Activated CD4-positive, alpha-beta T cell treated with anti-CD3 and anti-CD28 coated beads, Interleukin-2, amount 10 ng/mL, durations not matched to agents 24 days and 14 days (primary cell): ENCODE measurements at regions not wholly inside any gene's neighbourhood (a gene's known extent, or its start where the extent isn't known, plus 50 kb on each side); places are given as distances from the start of the nearest gene placed in this dataset.
"Not testable (repeated sequence)": the region's sequence is repeated elsewhere in the genome, so short reads cannot be mapped to it uniquely, and the experiment has no call there.

Experiments
- DNase-seq: peaks from one replicate; pipeline ENCODE4 v3.0.0; 2022
- H3K27ac Mint-ChIP-seq: one replicate; pipeline ENCODE4 v1.8.0; 2022; ENCODE audit warnings: mild to moderate bottlenecking, mixed read lengths
- H3K27me3 Mint-ChIP-seq: one replicate; pipeline ENCODE4 v1.8.0; 2022; ENCODE audit warnings: mixed read lengths
- H3K36me3 Mint-ChIP-seq: one replicate; pipeline ENCODE4 v1.8.0; 2022; ENCODE audit warnings: low read depth, mild to moderate bottlenecking, mixed read lengths
- H3K4me1 Mint-ChIP-seq: one replicate; pipeline ENCODE4 v1.8.0; 2021; ENCODE audit warnings: mixed read lengths
- H3K4me3 Mint-ChIP-seq: one replicate; pipeline ENCODE4 v1.8.0; 2022; ENCODE audit warnings: mild to moderate bottlenecking, moderate library complexity, mixed read lengths
- H3K9me3 Mint-ChIP-seq: one replicate; pipeline ENCODE4 v1.8.0; 2021; ENCODE audit warnings: mixed read lengths
- intact Hi-C: fragments of 100-400 bp; cut with micrococcal nuclease; formaldehyde crosslinking; loops from one replicate; pipeline ENCODE4 v1.15.1; 2023

DNA sequence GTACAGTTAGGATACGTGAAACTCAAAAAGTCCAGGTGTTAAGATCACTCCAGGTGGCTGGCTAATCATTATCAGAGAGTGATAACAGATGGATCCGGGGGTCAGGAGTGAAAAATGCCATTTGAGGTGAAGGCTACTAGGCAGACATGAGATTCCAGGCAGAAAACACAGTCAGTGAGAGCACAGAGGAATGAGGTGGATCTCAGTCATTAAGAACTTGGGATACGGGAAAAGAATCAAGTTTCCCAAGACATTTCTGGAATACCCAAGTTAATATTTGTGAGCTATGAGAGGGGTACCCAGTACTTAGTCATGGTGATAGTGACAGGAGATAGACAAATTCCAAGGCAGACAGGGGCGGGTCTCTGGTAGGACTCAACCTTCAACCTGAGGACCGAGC lies 94.6 kb upstream of the ALG10B start:
- no peaks in the 10 kb centered on the region for H3K36me3 Mint-ChIP-seq
- no peak for DNase-seq
- H3K4me1 Mint-ChIP-seq: no peaks in the 10 kb centered on the region
- no peak overlapping the region for H3K4me3 Mint-ChIP-seq
- intact Hi-C loops: no loop called here
- H3K9me3 Mint-ChIP-seq: no peaks in the 10 kb centered on the region
- H3K27me3 Mint-ChIP-seq: no peaks in the 10 kb centered on the region
- H3K27ac Mint-ChIP-seq: no peak overlapping the region

DNA sequence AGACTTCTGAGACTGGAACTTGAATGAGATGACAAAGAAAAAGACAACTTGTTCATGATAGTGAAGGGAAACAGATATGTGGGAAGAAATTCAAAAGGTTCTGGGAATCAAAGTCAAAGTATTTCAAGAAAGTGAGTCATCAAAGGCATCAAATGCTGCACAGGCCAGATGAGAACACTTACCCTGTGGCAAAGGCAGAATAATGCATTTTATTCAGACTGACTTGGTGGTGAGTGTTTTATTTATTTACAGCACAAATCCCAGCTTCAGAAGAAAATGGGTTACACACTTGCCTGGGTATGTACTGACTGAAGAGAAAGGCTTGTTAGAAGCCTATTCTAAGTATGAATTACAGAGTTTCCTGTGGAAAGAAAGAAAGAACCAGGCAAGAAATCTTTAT lies 78.2 kb upstream of the ALG10B start:
- H3K27me3 Mint-ChIP-seq, H3K9me3 Mint-ChIP-seq, DNase-seq: not testable (repeated sequence)

DNA sequence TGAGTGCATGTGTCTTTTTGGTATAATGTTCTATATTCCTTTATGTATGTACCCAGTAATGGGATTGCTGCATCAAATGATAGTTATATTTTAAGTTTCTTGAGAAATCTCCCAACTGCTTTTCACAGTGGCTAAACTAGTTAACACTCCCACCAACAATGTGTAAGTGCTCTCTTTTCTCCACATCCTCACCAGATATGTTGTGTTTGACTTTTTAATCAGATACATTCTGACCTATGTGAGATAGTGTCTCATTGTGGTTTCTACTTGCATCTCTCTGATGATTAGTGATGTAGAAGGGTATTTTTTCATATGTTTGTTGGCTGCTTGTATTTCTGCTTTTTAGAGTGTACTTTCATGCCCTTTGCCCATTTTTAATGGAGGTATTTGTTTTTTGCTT lies 62.8 kb upstream of the ALG10B start:
- intact Hi-C loops: no loop called here
- Mint-ChIP-seq H3K36me3 (no peaks in the 10 kb centered on the region), H3K4me1 (no peaks in the 10 kb centered on the region), H3K9me3 (peaks cover 4% of the 10 kb centered on the region), H3K27ac (no peak overlapping the region), H3K4me3 (no peak overlapping the region), H3K27me3 (no peaks in the 10 kb centered on the region)
- no peak for DNase-seq

More for the DNA sequence above, 78.2 kb upstream of the ALG10B start:
- H3K36me3 Mint-ChIP-seq, H3K4me1 Mint-ChIP-seq, H3K27ac Mint-ChIP-seq, intact Hi-C loops, H3K4me3 Mint-ChIP-seq: not testable (repeated sequence)

DNA sequence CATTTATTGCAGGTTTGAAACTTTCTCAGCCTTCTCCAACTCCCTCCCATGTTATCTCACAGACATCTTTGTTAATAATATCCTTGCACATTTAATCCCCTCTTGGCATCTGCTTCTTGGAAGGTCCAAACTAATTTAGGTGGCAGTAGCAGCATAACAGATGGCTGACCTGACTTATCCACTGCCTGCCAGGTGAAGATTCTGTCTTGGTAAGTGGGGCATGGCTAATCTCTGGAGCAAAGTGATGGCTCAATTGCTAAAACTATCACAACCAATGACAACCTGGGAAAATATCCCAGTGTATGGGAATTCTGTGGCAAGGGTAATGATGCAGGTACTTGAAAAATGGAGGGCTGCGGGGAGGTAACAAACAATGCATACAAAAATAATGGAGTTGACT lies 58.2 kb upstream of the ALG10B start:
- H3K4me3 Mint-ChIP-seq: no peak overlapping the region
- H3K9me3 Mint-ChIP-seq: peaks cover 4% of the 10 kb centered on the region
- no peaks in the 10 kb centered on the region for H3K27me3 Mint-ChIP-seq
- H3K36me3 Mint-ChIP-seq: no peaks in the 10 kb centered on the region
- intact Hi-C loops: no loop called here
- H3K27ac Mint-ChIP-seq: no peak overlapping the region
- no peak for DNase-seq
- no peaks in the 10 kb centered on the region for H3K4me1 Mint-ChIP-seq
